PC-3 (cell line): ENCODE measurements at regions not wholly inside any gene's neighbourhood (a gene's known extent, or its start where the extent isn't known, plus 50 kb on each side); places are given as distances from the start of the nearest gene placed in this dataset.

Experiments used
- EZH2 ChIP-seq: fragments of 300-600 bp; sonication (generic); IDR thresholded peaks from one replicate; pipeline ENCODE4 v1.6.1; 2017; ENCODE audit warnings: antibody characterized with exemption, mild to moderate bottlenecking, low read length; ENCODE audit not compliant: unreplicated experiment
- EZH2phosphoT487 ChIP-seq: fragments of 300-600 bp; sonication (generic); IDR thresholded peaks from 2 replicates; pipeline ENCODE4 v1.6.1; 2018; ENCODE audit warnings: mild to moderate bottlenecking, antibody characterized with exemption, low read length, borderline replicate concordance
- TF ChIP-seq, protein P1 (sequence below): fragments of 300-600 bp; sonication (generic); conservative IDR thresholded peaks from 2 replicates; pipeline ENCODE4 v1.5.1; 2017; ENCODE audit warnings: antibody characterized with exemption, low read depth, mild to moderate bottlenecking, low read length

DNA sequence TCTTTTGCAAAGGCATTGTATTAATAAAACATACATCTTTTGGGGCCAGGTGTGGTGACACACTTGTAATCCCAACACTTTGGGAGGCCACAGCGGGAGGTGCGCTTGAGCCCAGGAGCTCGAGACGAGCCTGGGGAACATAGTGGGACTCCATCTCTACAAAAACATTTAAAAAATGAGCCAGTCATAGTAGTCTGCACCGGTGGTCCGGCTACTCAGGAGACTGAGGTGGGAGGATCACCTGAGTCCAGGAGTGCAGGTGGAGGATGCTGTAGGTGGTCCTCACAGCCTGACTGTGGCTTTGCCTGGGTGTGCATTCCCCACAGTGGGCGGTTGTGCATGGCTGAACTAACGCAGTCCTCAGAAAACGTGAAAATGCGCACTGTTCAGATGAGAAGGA, 162.5 kb downstream of the DLL1 start:
- no peak for TF ChIP-seq EZH2
- TF ChIP-seq, protein P1, sequence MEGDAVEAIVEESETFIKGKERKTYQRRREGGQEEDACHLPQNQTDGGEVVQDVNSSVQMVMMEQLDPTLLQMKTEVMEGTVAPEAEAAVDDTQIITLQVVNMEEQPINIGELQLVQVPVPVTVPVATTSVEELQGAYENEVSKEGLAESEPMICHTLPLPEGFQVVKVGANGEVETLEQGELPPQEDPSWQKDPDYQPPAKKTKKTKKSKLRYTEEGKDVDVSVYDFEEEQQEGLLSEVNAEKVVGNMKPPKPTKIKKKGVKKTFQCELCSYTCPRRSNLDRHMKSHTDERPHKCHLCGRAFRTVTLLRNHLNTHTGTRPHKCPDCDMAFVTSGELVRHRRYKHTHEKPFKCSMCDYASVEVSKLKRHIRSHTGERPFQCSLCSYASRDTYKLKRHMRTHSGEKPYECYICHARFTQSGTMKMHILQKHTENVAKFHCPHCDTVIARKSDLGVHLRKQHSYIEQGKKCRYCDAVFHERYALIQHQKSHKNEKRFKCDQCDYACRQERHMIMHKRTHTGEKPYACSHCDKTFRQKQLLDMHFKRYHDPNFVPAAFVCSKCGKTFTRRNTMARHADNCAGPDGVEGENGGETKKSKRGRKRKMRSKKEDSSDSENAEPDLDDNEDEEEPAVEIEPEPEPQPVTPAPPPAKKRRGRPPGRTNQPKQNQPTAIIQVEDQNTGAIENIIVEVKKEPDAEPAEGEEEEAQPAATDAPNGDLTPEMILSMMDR: no peak
- no peak for TF ChIP-seq EZH2phosphoT487
